Mesendoderm (in vitro differentiated cells): ENCODE measurements at regions not wholly inside any gene's neighbourhood (a gene's known extent, or its start where the extent isn't known, plus 50 kb on each side); places are given as distances from the start of the nearest gene placed in this dataset. TPM values are rescaled to one million over a fixed set of nuclear protein-coding genes. Genes with fewer than 3 reads are reported as not detected.

Source experiments
- DNase-seq: peaks from one replicate; pipeline ENCODE4 v3.0.0; 2013
- H2AK5ac ChIP-seq: 2 replicates; pipeline ENCODE4 v1.6.1; 2013; ENCODE audit warnings: low read length, inconsistent platforms
- H2BK120ac ChIP-seq: 2 replicates; pipeline ENCODE4 v1.6.1; 2013; ENCODE audit warnings: low read depth, mild to moderate bottlenecking, low read length, moderate library complexity, mixed read lengths
- H2BK15ac ChIP-seq: replicated peaks from 2 replicates; pipeline ENCODE4 v1.6.1; 2013; ENCODE audit warnings: low read depth, mild to moderate bottlenecking, moderate library complexity
- H2BK5ac ChIP-seq: 2 replicates; pipeline ENCODE4 v1.6.1; 2013; ENCODE audit warnings: low read length, inconsistent platforms
- H3K18ac ChIP-seq: 2 replicates; pipeline ENCODE4 v1.6.1; 2013; ENCODE audit warnings: mild to moderate bottlenecking, low read length, mixed read lengths
- H3K23ac ChIP-seq: one replicate; pipeline ENCODE4 v1.6.1; 2013; ENCODE audit warnings: low read length
- H3K27ac ChIP-seq: 2 replicates; pipeline ENCODE4 v1.5.1; 2013; ENCODE audit warnings: low read depth, mild to moderate bottlenecking, inconsistent platforms, low read length, moderate library complexity
- H3K27me3 ChIP-seq: 2 replicates; pipeline ENCODE4 v1.6.1; 2013; ENCODE audit warnings: low read length, control low read depth, mild to moderate bottlenecking, inconsistent platforms; ENCODE audit not compliant: insufficient read depth, poor library complexity
- H3K36me3 ChIP-seq: 2 replicates; pipeline ENCODE4 v1.6.1; 2013; ENCODE audit warnings: low read length, inconsistent platforms; ENCODE audit not compliant: control insufficient read depth, insufficient read depth
- H3K4ac ChIP-seq: one replicate; pipeline ENCODE4 v1.6.1; 2013; ENCODE audit warnings: low read depth, mild to moderate bottlenecking, low read length, moderate library complexity
- H3K4me1 ChIP-seq: 2 replicates; pipeline ENCODE4 v1.6.1; 2013; ENCODE audit warnings: low read depth, low read length, inconsistent platforms; ENCODE audit not compliant: control insufficient read depth
- H3K4me2 ChIP-seq: 2 replicates; pipeline ENCODE4 v1.6.1; 2013; ENCODE audit warnings: low read length
- H3K4me3 ChIP-seq: 2 replicates; pipeline ENCODE4 v1.5.1; 2013; ENCODE audit warnings: mild to moderate bottlenecking, low read length
- H3K56ac ChIP-seq: one replicate; pipeline ENCODE4 v1.6.1; 2013; ENCODE audit warnings: low read length
- H3K79me1 ChIP-seq: 2 replicates; pipeline ENCODE4 v1.6.1; 2013; ENCODE audit warnings: low read length, inconsistent platforms
- H3K79me2 ChIP-seq: 2 replicates; pipeline ENCODE4 v1.6.1; 2013; ENCODE audit warnings: mild to moderate bottlenecking, low read length; ENCODE audit not compliant: control insufficient read depth, insufficient read depth
- H3K9ac ChIP-seq: 2 replicates; pipeline ENCODE4 v1.6.1; 2013; ENCODE audit warnings: low read length, inconsistent platforms
- H4K5ac ChIP-seq: one replicate; pipeline ENCODE4 v1.6.1; 2013; ENCODE audit warnings: low read length
- H4K8ac ChIP-seq: one replicate; pipeline ENCODE4 v1.6.1; 2013; ENCODE audit warnings: low read depth, mild to moderate bottlenecking, control low read depth, low read length, moderate library complexity
- whole genome bisulfite sequencing: extraction: QIAGEN DNeasy Blood & Tissue Kit; methylation state at CpG from one replicate; pipeline ENCODE4 v1.1.7; 2013; ENCODE audit warnings: low lambda C conversion rate, missing lambda C conversion rate; ENCODE audit not compliant: insufficient coverage; ENCODE audit errors: extremely low coverage; 5-methylcytosine and 5-hydroxymethylcytosine counted together
- small RNA-seq: library from polyadenylated mRNA; stranded (forward); fragments of <200 nt; extraction: miRNeasy Mini kit (QIAGEN cat#:217004); gene quantifications from one replicate; pipeline ENCODE3, GENCODE V24; 2013; ENCODE audit not compliant: insufficient read depth

GRCh38 chr1:101745551-101746270 lies 251.0 kb downstream of the OLFM3 start:
- Histone ChIP-seq H3K18ac (no peak overlapping the region), H2BK120ac (no peak overlapping the region), H3K4me2 (no peak overlapping the region), H3K23ac (no peak overlapping the region), H4K5ac (no peak overlapping the region), H3K9ac (no peak overlapping the region), H3K4me3 (no peak overlapping the region), H3K27ac (no peak overlapping the region), H3K56ac (no peak overlapping the region), H3K79me1 (no peaks in the 10 kb centered on the region), H3K27me3 (no peaks in the 10 kb centered on the region), H3K79me2 (no peaks in the 10 kb centered on the region), H2BK5ac (no peak overlapping the region), H3K36me3 (no peaks in the 10 kb centered on the region), H4K8ac (no peak overlapping the region), H2AK5ac (no peak overlapping the region), H3K4me1 (peaks cover 2% of the 10 kb centered on the region), H3K4ac (no peak overlapping the region), H2BK15ac (no peak overlapping the region)
- DNase-seq: no peak
- 100% methylated on average over 1 of the region's 2 CpGs for WGBS

DNA sequence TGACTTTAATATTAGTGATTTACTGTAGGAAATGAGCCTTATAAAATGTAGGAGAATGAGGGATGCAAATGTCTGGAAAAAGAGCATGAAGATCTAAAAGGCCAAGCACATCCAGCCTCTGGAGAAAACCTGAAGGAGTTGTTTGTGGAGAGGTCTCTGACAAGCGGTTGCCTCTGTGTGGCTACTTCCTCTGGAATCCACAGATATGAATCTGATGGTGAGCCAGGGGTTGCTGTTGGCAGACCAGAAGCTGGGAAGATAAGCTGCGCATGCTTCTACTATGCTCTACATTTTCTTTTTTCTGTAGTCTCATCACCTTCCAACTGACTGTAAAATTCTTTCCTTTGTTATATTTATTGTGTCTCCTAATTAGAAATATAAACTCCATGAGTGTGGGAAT lies 248.6 kb downstream of the OLFM3 start:
- H3K4ac ChIP-seq: no peak overlapping the region
- no peaks in the 10 kb centered on the region for H3K79me1 ChIP-seq
- no peak overlapping the region for H2BK120ac ChIP-seq
- no peak overlapping the region for H2BK5ac ChIP-seq
- H3K18ac ChIP-seq: no peak overlapping the region
- H3K4me2 ChIP-seq: no peak overlapping the region
- no peak overlapping the region for H3K9ac ChIP-seq
- no peak overlapping the region for H3K4me3 ChIP-seq
- WGBS: no CpG with 5 or more reads among the region's 2 CpGs
- no peaks in the 10 kb centered on the region for H3K27me3 ChIP-seq
- no peak overlapping the region for H3K56ac ChIP-seq
- H3K23ac ChIP-seq: no peak overlapping the region
- no peak overlapping the region for H2AK5ac ChIP-seq
- no peak overlapping the region for H2BK15ac ChIP-seq
- H3K36me3 ChIP-seq: no peaks in the 10 kb centered on the region
- no peak overlapping the region for H4K5ac ChIP-seq
- no peak for DNase-seq
- H3K4me1 ChIP-seq: no peaks in the 10 kb centered on the region
- H3K27ac ChIP-seq: no peak overlapping the region
- H4K8ac ChIP-seq: no peak overlapping the region
- no peaks in the 10 kb centered on the region for H3K79me2 ChIP-seq

Small RNA genes lying in the stretch of these regions (small RNA-seq; reads per million reads assigned to genes)
- gene RNU6-965P: not detected
